Lung (tissue), 11 donors: ENCODE measurements at regions not wholly inside any gene's neighbourhood (a gene's known extent, or its start where the extent isn't known, plus 50 kb on each side); places are given as distances from the start of the nearest gene placed in this dataset.

Source experiments
- ATAC-seq: fragments of 200-7000 bp; cut with Tn5 transposase; one replicate; pipeline ENCODE4 v1.9.1; 2020; ENCODE audit warnings: moderate number of reproducible peaks; ENCODE audit not compliant: insufficient read depth, low FRiP score
- DNase-seq, 3 donors: peaks; one replicate each; pipeline ENCODE4 v3.0.0-alpha.2; 2013 to 2017
- H3K27ac ChIP-seq, 2 donors: one replicate each; pipeline ENCODE4 v1.5.1; 2013; ENCODE audit warnings: mild to moderate bottlenecking in 2 of 2, moderate library complexity in 2 of 2, control low read depth in 1 of 2, inconsistent platforms in 1 of 2, low read depth in 1 of 2, low read length in 1 of 2
- H3K27me3 ChIP-seq, 3 donors: one replicate each; pipeline ENCODE4 v1.5.1; 2013; ENCODE audit warnings: low read length in 2 of 3; ENCODE audit not compliant: control insufficient read depth in 3 of 3, insufficient read depth in 3 of 3
- H3K36me3 ChIP-seq, 4 donors: one replicate each; pipeline ENCODE4 v1.5.1; 2013; ENCODE audit warnings: low read length in 4 of 4, mild to moderate bottlenecking in 1 of 4, moderate library complexity in 1 of 4; ENCODE audit not compliant: control insufficient read depth in 4 of 4, insufficient read depth in 4 of 4
- H3K4me1 ChIP-seq, 5 donors: one replicate each; pipeline ENCODE4 v1.5.1; 2013; ENCODE audit warnings: low read length in 5 of 5, mild to moderate bottlenecking in 2 of 5, moderate library complexity in 1 of 5; ENCODE audit not compliant: control insufficient read depth in 5 of 5, insufficient read depth in 5 of 5
- H3K4me3 ChIP-seq: one replicate; pipeline ENCODE4 v1.5.1; 2013; ENCODE audit warnings: mild to moderate bottlenecking, control low read depth, moderate library complexity
- H3K9ac ChIP-seq, 2 donors: one replicate each; pipeline ENCODE4 v1.5.1; 2013; ENCODE audit warnings: low read length in 2 of 2, control low read depth in 1 of 2; ENCODE audit not compliant: insufficient read depth in 1 of 2
- H3K9me3 ChIP-seq, 4 donors: one replicate each; pipeline ENCODE4 v1.5.1; 2013; ENCODE audit warnings: low read length in 3 of 4, mild to moderate bottlenecking in 1 of 4, moderate library complexity in 1 of 4; ENCODE audit not compliant: control insufficient read depth in 4 of 4, insufficient read depth in 3 of 4
- CTCF ChIP-seq: IDR thresholded peaks from 2 replicates; pipeline ENCODE4 v1.5.1; 2012; ENCODE audit warnings: mild to moderate bottlenecking; ENCODE audit errors: control extremely low read depth, extremely low read depth
- WGBS, 2 donors: extraction: QIAGEN DNeasy Blood & Tissue Kit; methylation state at CpG; one replicate each; pipeline ENCODE4 v1.1.7; 2013; 5-methylcytosine and 5-hydroxymethylcytosine counted together
- donor health status: control.
- donor health status: control.
- donor health status: Bipolar disorder and iron deficiency.
- donor health status: healthy.
- donor health status: DM: yes; HTN: yes; CAD: no.

GRCh38 chr17:13690806-13691205, 89.1 kb upstream of the HS3ST3A1 start:
- ATAC-seq: no peak
- DNase-seq: no peak
- no peaks in the 10 kb centered on the region for H3K36me3 ChIP-seq
- H3K9me3 ChIP-seq: no peaks in the 10 kb centered on the region
- no peak overlapping the region for H3K4me3 ChIP-seq
- H3K4me1 ChIP-seq: no peaks in the 10 kb centered on the region
- no peak overlapping the region for H3K27ac ChIP-seq
- TF ChIP-seq CTCF: no peak
- H3K27me3 ChIP-seq: no peaks in the 10 kb centered on the region
- H3K9ac ChIP-seq: no peak overlapping the region
- 94 to 98% methylated on average over 1 of the region's 1 CpG for WGBS, 2 donors

- no peak for ATAC-seq
- Histone ChIP-seq H3K9me3 (no peaks in the 10 kb centered on the region), H3K27me3 (no peaks in the 10 kb centered on the region), H3K9ac (no peak overlapping the region), H3K36me3 (no peaks in the 10 kb centered on the region), H3K4me1 (no peaks in the 10 kb centered on the region), H3K4me3 (no peak overlapping the region), H3K27ac (no peak overlapping the region)
- DNase-seq: no peak
- TF ChIP-seq CTCF: no peak
Measured at GRCh38 chr17:13694934-13695333, 93.2 kb upstream of the HS3ST3A1 start.

GRCh38 chr17:13698832-13699231, 97.1 kb upstream of the HS3ST3A1 start:
- no peak overlapping the region for H3K9ac ChIP-seq
- no peaks in the 10 kb centered on the region for H3K27me3 ChIP-seq
- H3K36me3 ChIP-seq: no peaks in the 10 kb centered on the region
- DNase-seq (no peak), ATAC-seq (no peak)
- WGBS, 2 donors: 87 to 93% methylated on average over 3 of the region's 3 CpGs
- H3K27ac ChIP-seq: no peak overlapping the region
- H3K4me3 ChIP-seq: no peak overlapping the region
- TF ChIP-seq CTCF: no peak
- H3K9me3 ChIP-seq: no peaks in the 10 kb centered on the region
- no peaks in the 10 kb centered on the region for H3K4me1 ChIP-seq

- no peak overlapping the region for H3K9ac ChIP-seq
- no peak overlapping the region for H3K27ac ChIP-seq
- DNase-seq (no peak), ATAC-seq (no peak)
- no peak for TF ChIP-seq CTCF
- H3K27me3 ChIP-seq: no peaks in the 10 kb centered on the region
- WGBS, 2 donors: 68 to 79% methylated on average over 2 of the region's 2 CpGs
- no peak overlapping the region for H3K4me3 ChIP-seq
- no peaks in the 10 kb centered on the region for H3K4me1 ChIP-seq
- H3K9me3 ChIP-seq: no peaks in the 10 kb centered on the region
- no peaks in the 10 kb centered on the region for H3K36me3 ChIP-seq
Measured at GRCh38 chr17:13699261-13699660, 97.5 kb upstream of the HS3ST3A1 start.
